Left hindlimb (tissue), 1 donor: ENCODE measurements at regions not wholly inside any gene's neighbourhood (a gene's known extent, or its start where the extent isn't known, plus 50 kb on each side); places are given as distances from the start of the nearest gene placed in this dataset.

Experiments used
- DNase-seq: peaks from one replicate; pipeline ENCODE4 v3.0.0-alpha.2; 2018

GRCh38 chr4:57448901-57449300 lies 338.7 kb upstream of the IGFBP7 start:
- no peak for DNase-seq

GRCh38 chr4:57448452-57448851 lies 338.3 kb upstream of the IGFBP7 start:
- no peak for DNase-seq

DNA sequence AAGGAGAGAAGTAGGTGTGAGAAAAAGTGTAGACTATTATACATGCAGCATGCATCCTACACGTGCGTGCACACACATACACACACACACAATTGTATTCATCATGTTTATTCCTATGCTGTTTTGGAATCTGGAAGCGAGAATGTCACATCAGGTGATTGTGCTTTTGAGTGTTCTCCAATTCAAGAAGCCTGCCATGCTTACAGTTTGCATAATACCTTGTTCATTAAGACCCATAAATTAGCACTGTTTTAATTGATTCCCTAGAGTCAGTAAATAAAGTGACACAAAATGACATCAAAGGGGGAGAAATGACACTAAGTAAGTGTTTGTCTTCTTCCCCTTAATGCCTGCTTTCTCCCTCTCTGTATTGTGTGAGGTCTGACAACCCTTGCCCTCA lies 336.1 kb upstream of the IGFBP7 start:
- DNase-seq = no peak

- no peak for DNase-seq
Measured at GRCh38 chr4:57445686-57446085, 335.5 kb upstream of the IGFBP7 start.

GRCh38 chr4:57444671-57445070 lies 334.5 kb upstream of the IGFBP7 start:
- DNase-seq = no peak

DNA sequence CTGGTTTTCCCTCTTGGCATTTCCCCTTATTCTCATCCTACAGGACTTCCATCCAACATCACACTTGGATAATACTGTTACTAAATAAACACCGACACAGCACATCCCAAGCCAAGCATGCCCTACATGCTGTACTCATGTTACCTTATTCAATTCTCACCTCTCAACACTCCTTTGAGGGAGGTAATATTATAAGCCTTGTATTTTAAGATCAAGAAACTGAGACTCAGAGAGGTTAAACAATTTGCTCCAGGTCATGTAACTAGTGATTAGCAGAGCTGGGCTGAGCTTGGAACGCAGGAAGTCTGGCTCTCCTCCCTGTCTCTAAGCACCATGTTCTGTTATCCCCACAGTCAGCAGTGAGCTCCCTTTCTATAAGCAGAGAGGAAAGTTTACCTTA lies 333.6 kb upstream of the IGFBP7 start:
- DNase-seq = no peak

DNA sequence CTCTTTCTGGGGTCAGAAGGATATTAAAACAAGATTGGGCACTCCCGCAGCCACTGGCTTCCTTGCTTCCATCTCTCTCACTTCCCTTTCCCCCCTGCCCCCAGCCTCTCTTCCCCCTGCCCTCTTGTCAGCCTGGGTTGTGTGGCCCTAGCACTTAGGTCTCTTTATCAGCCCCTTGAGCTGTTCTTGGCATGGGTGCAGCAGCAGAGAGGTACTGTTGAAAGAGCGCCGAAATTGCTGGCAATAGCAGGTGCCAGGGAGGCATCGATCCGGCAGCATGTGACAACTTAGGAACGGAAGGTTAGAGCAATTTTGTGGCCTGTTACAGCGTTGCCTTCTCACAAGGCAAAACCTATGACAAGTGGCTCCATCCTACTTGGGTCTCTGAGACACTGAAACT lies 333.1 kb upstream of the IGFBP7 start:
- no peak for DNase-seq

DNA sequence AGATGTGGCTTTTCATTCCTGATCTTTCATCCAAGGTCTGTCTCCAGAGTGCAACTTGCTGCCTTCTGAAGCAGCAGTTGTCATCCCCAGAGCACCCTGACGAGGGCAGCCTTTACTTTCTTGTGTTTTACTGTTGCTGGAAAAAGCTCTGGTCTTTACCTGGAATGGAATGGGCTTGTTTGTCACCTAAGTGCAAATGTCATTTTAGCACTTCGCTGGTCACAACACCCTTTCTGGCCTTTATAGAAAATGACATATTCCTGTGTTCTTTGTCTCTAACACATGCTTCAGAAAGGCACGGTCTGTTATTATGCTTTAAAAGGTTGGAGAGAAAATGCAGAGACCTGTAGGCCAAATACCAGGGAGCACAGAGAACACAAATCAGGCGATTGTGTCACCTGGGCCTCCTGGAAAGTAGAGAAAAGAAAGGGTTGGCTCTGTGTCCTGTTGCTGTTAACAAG lies 332.7 kb upstream of the IGFBP7 start:
- DNase-seq = no peak

- no peak for DNase-seq
Measured at GRCh38 chr4:57442241-57442640, 332.1 kb upstream of the IGFBP7 start.

GRCh38 chr4:57437649-57438048 lies 327.5 kb upstream of the IGFBP7 start:
- no peak for DNase-seq

DNA sequence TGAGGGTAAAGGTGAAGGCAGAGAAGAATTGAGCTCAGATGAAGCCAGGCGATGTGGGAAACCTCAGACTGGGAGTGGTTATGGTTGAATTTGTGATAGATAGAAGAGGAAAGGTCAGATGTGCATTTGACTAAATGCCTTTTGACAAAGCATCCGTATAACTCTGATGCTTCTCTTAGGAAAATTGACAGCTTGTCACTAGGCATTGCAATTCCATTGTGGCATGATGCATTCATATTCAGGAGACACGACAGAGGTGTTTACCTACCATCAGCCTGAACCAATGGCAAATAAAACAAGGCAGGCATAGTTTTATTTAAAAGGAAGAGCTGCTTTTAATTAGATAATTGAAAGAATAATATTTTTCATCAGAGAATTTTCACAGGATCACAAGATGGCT lies 325.1 kb upstream of the IGFBP7 start:
- DNase-seq = no peak

GRCh38 chr4:57430726-57431125 lies 320.5 kb upstream of the IGFBP7 start:
- no peak for DNase-seq

GRCh38 chr4:57426779-57427395 lies 316.7 kb upstream of the IGFBP7 start:
- DNase-seq = peak; percentile 72

GRCh38 chr4:57425610-57426009 lies 315.4 kb upstream of the IGFBP7 start:
- DNase-seq = no peak

DNA sequence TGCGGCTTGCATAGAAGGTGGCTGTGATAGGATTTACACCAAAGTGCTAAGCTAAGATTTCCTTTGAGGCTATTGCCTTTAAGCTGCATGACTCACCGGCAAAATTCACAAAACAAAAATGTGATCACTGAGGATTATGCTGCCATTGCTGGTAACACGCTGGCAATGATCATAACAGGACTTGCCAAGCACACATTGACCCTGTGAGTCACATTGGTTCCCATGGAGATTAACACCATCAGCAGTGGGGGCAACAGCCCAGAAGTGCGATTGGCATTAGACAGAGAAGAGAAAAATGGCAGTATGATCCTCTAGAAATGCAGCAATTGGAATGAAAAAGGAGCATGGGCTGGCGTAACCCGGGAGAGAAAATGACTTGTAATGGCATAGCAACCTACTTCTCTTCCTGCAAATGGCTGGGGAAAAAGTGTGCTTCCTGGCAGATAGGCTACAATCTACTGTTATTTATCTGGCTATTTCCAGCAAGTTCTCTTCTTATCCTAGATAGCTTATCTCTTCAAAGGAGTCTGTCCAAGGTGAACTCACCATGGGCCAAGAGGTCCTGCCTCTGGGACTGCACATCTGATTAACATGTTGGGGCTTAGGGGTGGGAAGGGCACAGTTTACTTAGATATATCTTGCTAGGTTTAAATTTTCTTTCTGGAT lies 314.2 kb upstream of the IGFBP7 start:
- DNase-seq = no peak

GRCh38 chr4:57418133-57418532 lies 307.9 kb upstream of the IGFBP7 start:
- DNase-seq = no peak

DNA sequence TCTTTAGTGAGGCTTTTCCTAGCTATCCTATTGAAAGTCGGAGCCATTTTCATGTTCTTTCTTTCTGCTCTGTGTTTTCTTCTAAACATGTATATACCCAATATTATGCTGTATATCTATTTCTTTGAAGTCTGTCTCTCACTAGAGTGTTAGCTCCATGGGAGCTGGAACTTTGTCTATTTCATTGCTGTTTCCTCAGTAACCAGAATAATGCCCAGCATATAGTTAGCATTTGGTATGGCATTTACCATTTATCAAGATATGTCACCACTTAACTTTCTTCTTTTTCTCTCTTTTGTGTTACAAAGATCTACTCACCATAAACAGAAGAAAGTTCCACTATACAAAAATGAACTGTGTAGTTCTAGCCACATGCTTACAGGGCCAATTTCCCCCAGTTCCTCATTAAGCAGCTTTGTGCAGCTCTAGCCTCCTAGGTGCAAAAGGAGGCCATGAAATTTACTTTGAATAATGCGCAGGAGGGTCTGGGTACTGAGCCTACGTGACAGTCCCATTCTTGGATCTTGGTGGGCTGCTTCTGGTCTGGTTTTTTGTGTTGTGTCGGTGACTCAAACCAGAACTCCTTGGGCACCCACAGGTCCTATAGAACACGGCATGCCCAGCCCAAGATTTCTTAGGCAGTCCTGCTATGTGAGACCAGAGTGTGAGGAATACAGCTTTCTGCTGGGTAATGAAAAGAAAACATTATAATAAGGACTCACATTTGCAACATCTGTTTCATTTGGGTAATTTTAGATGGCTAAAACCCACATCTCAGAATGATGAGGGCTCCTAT lies 302.3 kb upstream of the IGFBP7 start:
- no peak for DNase-seq

GRCh38 chr4:57410331-57411052 lies 300.3 kb upstream of the IGFBP7 start:
- peak; percentile 49 for DNase-seq

DNA sequence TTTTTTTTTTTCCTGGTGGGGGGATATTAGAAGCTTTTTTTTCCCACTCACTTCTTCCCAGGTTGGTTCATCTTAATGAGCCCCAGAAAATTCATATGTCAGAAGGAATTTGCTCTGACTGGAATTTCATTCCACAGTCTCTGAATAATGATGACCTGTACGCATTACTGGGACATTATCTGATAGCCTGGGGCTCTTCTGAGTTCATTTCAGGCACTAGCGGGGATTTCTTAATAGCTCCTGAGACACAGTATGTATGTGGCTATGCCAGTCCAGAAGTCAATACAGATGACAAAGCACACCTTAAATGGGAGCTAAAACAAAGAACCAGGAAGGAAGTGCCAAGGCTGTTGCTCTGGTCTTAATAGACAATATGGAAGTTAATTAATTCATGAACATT lies 295.2 kb upstream of the IGFBP7 start:
- DNase-seq = no peak

DNA sequence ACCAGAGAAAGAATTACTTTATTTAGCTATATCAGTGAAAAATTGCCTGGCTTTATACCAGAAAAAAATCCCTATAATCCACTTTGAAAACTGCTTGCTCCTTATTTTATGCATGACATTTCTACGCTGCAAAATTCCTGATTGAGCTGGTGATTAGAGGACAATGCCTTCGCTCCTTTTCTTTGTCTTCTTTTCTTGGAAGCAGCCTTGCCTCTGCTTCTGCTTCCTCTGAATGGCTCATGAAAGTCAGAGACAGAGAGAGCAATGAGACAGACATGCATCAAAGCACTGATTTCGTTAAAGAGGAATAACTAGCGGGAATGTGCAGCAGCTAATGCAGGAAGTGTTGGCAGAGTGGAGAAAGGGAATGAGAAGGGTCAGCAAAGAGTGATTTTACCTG lies 294.3 kb upstream of the IGFBP7 start:
- no peak for DNase-seq

DNA sequence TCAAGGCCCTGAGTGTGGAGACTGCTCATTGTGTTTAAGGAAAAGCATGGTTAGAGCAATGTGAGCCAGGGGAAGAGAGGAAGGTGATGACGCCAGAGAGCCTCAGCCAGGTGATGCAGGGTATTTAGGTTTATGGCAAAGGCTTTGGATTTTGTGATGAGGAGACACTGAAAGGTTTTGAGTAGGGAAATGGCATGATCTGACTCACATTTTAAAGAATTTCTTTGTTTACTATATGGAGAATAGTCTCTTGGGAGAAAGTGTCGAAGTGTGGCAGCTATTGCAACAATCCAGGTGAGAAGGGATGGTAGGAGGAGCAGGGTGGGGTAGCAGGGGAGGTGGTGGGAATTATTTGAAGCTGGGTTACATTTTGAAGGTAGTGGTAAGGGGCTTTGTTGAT lies 293.4 kb upstream of the IGFBP7 start:
- DNase-seq = no peak

DNA sequence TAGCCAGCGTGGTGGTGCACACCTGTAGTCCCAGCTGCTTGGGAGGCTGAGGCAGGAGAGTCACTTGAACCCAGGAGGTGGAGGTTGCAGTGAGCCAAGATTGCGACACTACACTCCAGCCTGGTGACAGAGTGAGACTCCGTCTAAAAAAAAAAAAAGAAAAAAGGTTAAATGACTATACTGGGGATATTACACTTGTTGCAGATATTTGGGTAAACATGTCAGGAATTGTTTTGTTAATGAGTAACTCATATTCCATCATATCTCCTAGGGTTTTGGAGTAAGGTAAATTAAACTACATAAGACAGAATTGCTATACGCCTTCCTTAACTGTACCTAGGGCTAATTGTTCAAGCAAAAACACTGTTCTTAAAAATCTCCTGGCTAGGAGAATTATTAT lies 291.4 kb upstream of the IGFBP7 start:
- no peak for DNase-seq

- DNase-seq = no peak
Measured at GRCh38 chr4:57378766-57379165, 268.6 kb upstream of the IGFBP7 start.
